Pancreas (tissue), 10 donors: ENCODE measurements at regions not wholly inside any gene's neighbourhood (a gene's known extent, or its start where the extent isn't known, plus 50 kb on each side); places are given as distances from the start of the nearest gene placed in this dataset.

Experiments used
- ATAC-seq, 4 donors: fragments of 200-7000 bp; cut with Tn5 transposase; one replicate each; pipeline versions ENCODE4 v1.8.0 to v1.9.1; 2020; ENCODE audit warnings: mild to moderate bottlenecking in 4 of 4, moderate library complexity in 4 of 4
- DNase-seq, 6 donors: peaks; one replicate each; pipeline ENCODE4 v3.0.0-alpha.2; 2020
- FAIRE-seq: peaks from 2 replicates; lab custom pipeline; 2012; peaks lifted over from hg19 to GRCh38; lab: Jason Lieb, UNC
- H3K27ac ChIP-seq, 4 donors: fragments of 200-600 bp; sonication (generic); 1 replicate in 3 of 4; 2 replicates in 1 of 4; pipeline versions ENCODE4 v1.5.0 to v1.8.0; 2020
- H3K27me3 ChIP-seq, 4 donors: fragments of 200-600 bp; one replicate each; pipeline ENCODE4 v1.8.0; 2021
- H3K36me3 ChIP-seq, 3 donors: fragments of 200-600 bp; sonication (generic) in 1 of 3; one replicate each; pipeline versions ENCODE4 v1.5.0 to v1.8.0; 2020 to 2021
- H3K4me1 ChIP-seq, 3 donors: fragments of 200-600 bp; one replicate each; pipeline ENCODE4 v1.8.0; 2021
- H3K4me3 ChIP-seq, 4 donors: fragments of 200-600 bp; sonication (generic) in 2 of 4; one replicate each; pipeline versions ENCODE4 v1.5.0 to v1.8.0; 2020 to 2021
- H3K9me3 ChIP-seq, 4 donors: fragments of 200-600 bp; one replicate each; pipeline ENCODE4 v1.8.0; 2021
- WGBS, 2 donors: extraction: QIAGEN DNeasy Blood & Tissue Kit; methylation state at CpG; one replicate each; pipeline ENCODE4 v1.1.7; 2013; 5-methylcytosine and 5-hydroxymethylcytosine counted together
- intact Hi-C, 3 donors: fragments of 100-400 bp; cut with DNase I; formaldehyde crosslinking; loops; one replicate each; pipeline versions ENCODE4 v1.11.1 to v1.14.2; 2022
- TF ChIP-seq, protein P1 (sequence below), 4 donors: fragments of 200-600 bp; sonication (generic) in 3 of 4; IDR thresholded peaks; one replicate each; pipeline versions ENCODE4 v1.5.0 to v1.8.0; 2021; ENCODE audit warnings: antibody characterized with exemption in 4 of 4
- donor health status: healthy with polysubstance abuse.
- donor health status: DM: no; HTN: no; CAD: no; lungs with moderate emphysema.
- donor health status: DM: no; HTN: no; CAD: no.
- donor health status: control.
- donor health status: control.
- donor health status: Bipolar disorder and iron deficiency.
- donor health status: DM: yes; HTN: yes; CAD: no.
- donor health status: DM: no; HTN: no; CAD: no.
- donor health status: DM: no; HTN: no; CAD: no.
- donor health status: DM: yes; HTN: yes; CAD: no.

DNA sequence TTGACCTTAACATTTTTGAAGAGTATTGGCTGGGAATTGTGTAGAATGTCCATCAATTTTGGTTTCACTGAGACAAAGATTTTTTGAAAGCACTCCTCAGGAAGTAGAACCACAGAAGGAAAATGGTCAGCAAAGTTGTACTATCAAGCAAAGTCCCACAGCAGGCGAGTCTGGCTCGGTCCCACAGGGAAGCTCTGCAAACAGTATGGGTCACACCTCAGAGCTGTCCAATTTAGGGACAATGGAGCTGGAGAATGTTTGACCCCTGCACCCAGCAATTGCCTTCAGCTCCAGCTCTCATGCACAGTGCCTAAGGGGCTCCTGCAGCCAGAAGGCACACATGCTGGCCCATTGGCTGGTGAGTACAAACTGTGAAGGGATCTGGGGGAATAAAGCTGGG lies 147.0 kb downstream of the MAFB start:
- no peak overlapping the region for H3K27ac ChIP-seq
- intact Hi-C loops = no loop called here
- H3K9me3 ChIP-seq = no peaks in the 10 kb centered on the region
- no peaks in the 10 kb centered on the region for H3K36me3 ChIP-seq
- ATAC-seq (no peak), FAIRE-seq (no peak), DNase-seq (no peak)
- H3K4me1 ChIP-seq = no peaks in the 10 kb centered on the region
- H3K27me3 ChIP-seq = no peaks in the 10 kb centered on the region
- WGBS, 2 donors = 49 to 55% methylated on average over 2 of the region's 2 CpGs
- TF ChIP-seq, protein P1, sequence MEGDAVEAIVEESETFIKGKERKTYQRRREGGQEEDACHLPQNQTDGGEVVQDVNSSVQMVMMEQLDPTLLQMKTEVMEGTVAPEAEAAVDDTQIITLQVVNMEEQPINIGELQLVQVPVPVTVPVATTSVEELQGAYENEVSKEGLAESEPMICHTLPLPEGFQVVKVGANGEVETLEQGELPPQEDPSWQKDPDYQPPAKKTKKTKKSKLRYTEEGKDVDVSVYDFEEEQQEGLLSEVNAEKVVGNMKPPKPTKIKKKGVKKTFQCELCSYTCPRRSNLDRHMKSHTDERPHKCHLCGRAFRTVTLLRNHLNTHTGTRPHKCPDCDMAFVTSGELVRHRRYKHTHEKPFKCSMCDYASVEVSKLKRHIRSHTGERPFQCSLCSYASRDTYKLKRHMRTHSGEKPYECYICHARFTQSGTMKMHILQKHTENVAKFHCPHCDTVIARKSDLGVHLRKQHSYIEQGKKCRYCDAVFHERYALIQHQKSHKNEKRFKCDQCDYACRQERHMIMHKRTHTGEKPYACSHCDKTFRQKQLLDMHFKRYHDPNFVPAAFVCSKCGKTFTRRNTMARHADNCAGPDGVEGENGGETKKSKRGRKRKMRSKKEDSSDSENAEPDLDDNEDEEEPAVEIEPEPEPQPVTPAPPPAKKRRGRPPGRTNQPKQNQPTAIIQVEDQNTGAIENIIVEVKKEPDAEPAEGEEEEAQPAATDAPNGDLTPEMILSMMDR (IDR thresholded peaks at IDR 0.05) = no peak
- no peak overlapping the region for H3K4me3 ChIP-seq

DNA sequence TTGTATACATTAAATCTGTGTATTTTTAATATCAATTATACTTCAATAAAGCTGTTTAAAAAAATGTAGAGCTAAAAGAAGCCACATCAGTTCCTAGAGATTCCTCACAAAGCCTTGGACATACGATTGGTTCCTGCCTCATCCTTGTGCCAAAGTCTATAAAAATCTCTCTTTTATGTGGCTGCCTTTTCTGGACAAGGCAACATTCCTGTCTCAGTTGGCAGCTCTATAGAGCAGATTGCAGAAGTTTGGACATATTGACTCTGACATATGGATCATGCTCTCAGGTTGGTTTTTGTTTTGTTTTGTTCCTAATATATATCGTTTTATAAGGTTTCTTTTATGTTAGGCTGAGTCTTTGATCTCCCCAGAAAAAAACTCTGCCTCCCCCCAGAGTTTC lies 148.9 kb downstream of the MAFB start:
- 30 to 36% methylated on average over 2 of the region's 2 CpGs for whole genome bisulfite sequencing, 2 donors
- ATAC-seq (no peak), FAIRE-seq (no peak), DNase-seq (no peak)
- no peaks in the 10 kb centered on the region for H3K36me3 ChIP-seq
- H3K27ac ChIP-seq = no peak overlapping the region
- H3K9me3 ChIP-seq = no peaks in the 10 kb centered on the region
- TF ChIP-seq, protein P1 (IDR thresholded peaks at IDR 0.05) = no peak
- no peaks in the 10 kb centered on the region for H3K27me3 ChIP-seq
- no peaks in the 10 kb centered on the region for H3K4me1 ChIP-seq
- intact Hi-C loops = no loop called here
- H3K4me3 ChIP-seq = no peak overlapping the region

DNA sequence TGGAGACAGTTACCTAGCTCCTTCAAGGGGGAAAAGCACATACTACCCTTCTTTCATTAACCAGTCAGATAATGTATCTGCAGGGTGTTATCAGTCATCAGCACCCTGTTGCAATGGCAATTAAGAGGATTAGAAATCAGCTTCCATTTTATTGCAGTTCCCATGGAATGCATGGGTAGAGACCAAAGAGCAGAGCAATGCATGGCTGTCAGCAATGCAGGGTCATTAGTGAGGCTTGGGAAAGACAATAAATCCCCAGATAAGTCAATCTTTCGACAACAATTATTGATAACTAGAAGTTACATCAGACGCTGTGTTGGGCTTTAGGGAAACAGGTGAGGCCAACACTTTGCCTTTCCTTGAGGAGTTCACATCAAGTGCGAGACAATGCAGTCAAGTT lies 150.9 kb downstream of the MAFB start:
- no peak overlapping the region for H3K27ac ChIP-seq
- 58 to 61% methylated on average over 3 of the region's 3 CpGs for WGBS, 2 donors
- TF ChIP-seq, protein P1 (IDR thresholded peaks at IDR 0.05) = no peak
- no peaks in the 10 kb centered on the region for H3K4me1 ChIP-seq
- DNase-seq (no peak), ATAC-seq (no peak), FAIRE-seq (no peak)
- no peak overlapping the region for H3K4me3 ChIP-seq
- H3K36me3 ChIP-seq = no peaks in the 10 kb centered on the region
- H3K27me3 ChIP-seq = no peaks in the 10 kb centered on the region
- intact Hi-C loops = no loop called here
- no peaks in the 10 kb centered on the region for H3K9me3 ChIP-seq

DNA sequence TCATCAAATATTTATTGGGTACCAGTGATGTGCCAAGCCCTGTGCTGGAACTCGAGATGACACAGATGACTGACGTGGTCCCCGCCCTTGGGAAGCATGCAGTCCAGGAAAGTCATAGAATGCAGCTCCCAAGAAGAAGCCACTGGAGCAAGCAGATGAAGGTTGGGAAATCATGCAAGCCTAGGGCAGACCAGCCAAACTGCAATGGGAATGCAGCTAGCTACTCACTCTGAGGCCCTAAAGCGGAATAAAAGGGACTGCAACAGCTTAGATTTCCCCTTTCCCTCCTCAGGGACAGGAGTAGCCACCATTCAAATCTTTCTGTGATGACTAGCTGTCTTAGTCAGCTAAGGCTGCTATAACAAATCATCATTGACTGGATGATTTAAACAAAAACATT lies 152.2 kb downstream of the MAFB start:
- no peak for DNase-seq
- WGBS, 2 donors = 75 to 80% methylated on average over 4 of the region's 4 CpGs
- no peak for FAIRE-seq
- TF ChIP-seq, protein P1 (IDR thresholded peaks at IDR 0.05) = no peak
- Histone ChIP-seq H3K36me3 (no peaks in the 10 kb centered on the region), H3K4me1 (no peaks in the 10 kb centered on the region), H3K27ac (no peak overlapping the region), H3K4me3 (no peak overlapping the region), H3K9me3 (no peaks in the 10 kb centered on the region), H3K27me3 (no peaks in the 10 kb centered on the region)
- intact Hi-C loops = no loop called here
- ATAC-seq = no peak

DNA sequence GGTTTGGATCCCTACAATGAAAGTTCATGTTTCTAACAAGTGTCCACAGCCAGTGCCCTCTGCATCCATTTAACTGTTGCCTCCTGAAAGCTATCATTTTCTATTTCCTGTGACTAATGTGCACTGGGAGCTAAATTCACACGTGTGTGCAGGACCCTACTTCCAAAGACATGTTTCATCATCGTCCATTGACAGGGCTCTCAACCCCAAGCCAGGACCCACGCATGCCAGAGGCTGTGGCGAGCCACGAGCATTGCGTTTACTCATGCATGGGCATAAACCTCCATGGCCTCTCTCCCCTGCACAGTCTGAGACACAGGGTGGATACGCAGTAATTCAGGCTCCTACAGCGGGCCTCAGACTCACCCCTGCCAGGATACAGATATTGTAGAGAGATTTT lies 153.2 kb downstream of the MAFB start:
- no peaks in the 10 kb centered on the region for H3K36me3 ChIP-seq
- 78 to 83% methylated on average over 8 of the region's 8 CpGs for WGBS, 2 donors
- no peak overlapping the region for H3K4me3 ChIP-seq
- DNase-seq (no peak), ATAC-seq (no peak), FAIRE-seq (no peak)
- H3K4me1 ChIP-seq = no peaks in the 10 kb centered on the region
- H3K27me3 ChIP-seq = no peaks in the 10 kb centered on the region
- no peaks in the 10 kb centered on the region for H3K9me3 ChIP-seq
- no peak overlapping the region for H3K27ac ChIP-seq
- intact Hi-C loops = no loop called here
- TF ChIP-seq, protein P1 (IDR thresholded peaks at IDR 0.05) = no peak
